AG04449 (cell line): ENCODE measurements at regions not wholly inside any gene's neighbourhood (a gene's known extent, or its start where the extent isn't known, plus 50 kb on each side); places are given as distances from the start of the nearest gene placed in this dataset.

Source experiments
- CTCF ChIA-PET: fragments of 350-600 bp; formaldehyde crosslinking; extraction: SDS; loops from one replicate; lab custom pipeline; 2021; ENCODE audit warnings: antibody characterized with exemption; lab: Yijun Ruan, JAX
- POLR2A ChIA-PET: fragments of 400-600, 350-600 bp; formaldehyde crosslinking; extraction: SDS; loops from one replicate; lab custom pipeline; 2020; ENCODE audit warnings: antibody characterized with exemption, inconsistent platforms; lab: Yijun Ruan, JAX
- DNase-seq: peaks from one replicate; pipeline ENCODE4 v3.0.0-alpha.2; 2010; ENCODE audit warnings: low read depth, low spot score
- H3K4me3 ChIP-seq: 2 replicates; pipeline ENCODE4 v1.5.1; 2011; ENCODE audit warnings: low read depth, mild to moderate bottlenecking, control low read depth, low read length
- CTCF ChIP-seq: IDR thresholded peaks from one replicate; pipeline ENCODE4 v1.5.1; 2011; ENCODE audit warnings: mild to moderate bottlenecking, moderate library complexity, low read length, control low read depth, inconsistent platforms; ENCODE audit not compliant: insufficient read depth; ENCODE audit errors: missing control alignments

- no peak for TF ChIP-seq CTCF
- DNase-seq: no peak
- no peak overlapping the region for H3K4me3 ChIP-seq
- ChIA-PET POLR2A (interaction anchor here (0.6 to 0.7 kb wide), 2 partner anchors 10 to 16 kb away, joined by 4 read pairs; no protein-coding TSS in a partner anchor), CTCF (no interaction called here)
Observed at GRCh38 chr7:19421861-19422260, 276.6 kb upstream of the FERD3L start.

- DNase-seq: no peak
- H3K4me3 ChIP-seq: no peak overlapping the region
- POLR2A ChIA-PET: no interaction called here
- no peak for TF ChIP-seq CTCF
- CTCF ChIA-PET: interaction anchor here (0.8 to 1.6 kb wide), 2 partner anchors 299 to 827 kb away, joined by 3 to 4 read pairs; no protein-coding TSS in a partner anchor
Observed at GRCh38 chr7:19417231-19417630, 272.0 kb upstream of the FERD3L start.

- no peak overlapping the region for H3K4me3 ChIP-seq
- ChIA-PET POLR2A (no interaction called here), CTCF (no interaction called here)
- TF ChIP-seq CTCF: no peak
- DNase-seq: no peak
Observed at GRCh38 chr7:19415123-19415522, 269.9 kb upstream of the FERD3L start.

GRCh38 chr7:19413443-19413965 is 268.3 kb upstream of the FERD3L start:
- DNase-seq: no peak
- CTCF ChIA-PET: interaction anchor here (1.3 kb wide), 1 partner anchor 294 kb away, joined by 3 read pairs; no protein-coding TSS in a partner anchor
- POLR2A ChIA-PET: interaction anchor here (0.6 kb wide), 1 partner anchor 9 kb away, joined by 3 read pairs; no protein-coding TSS in a partner anchor
- TF ChIP-seq CTCF: no peak
- H3K4me3 ChIP-seq: no peak overlapping the region

- POLR2A ChIA-PET: no interaction called here
- CTCF ChIA-PET: no interaction called here
- H3K4me3 ChIP-seq: no peak overlapping the region
- no peak for TF ChIP-seq CTCF
- no peak for DNase-seq
Observed at GRCh38 chr7:19410691-19411090, 265.5 kb upstream of the FERD3L start.

GRCh38 chr7:19410106-19410505 is 264.9 kb upstream of the FERD3L start:
- DNase-seq: no peak
- CTCF ChIA-PET: no interaction called here
- no peak overlapping the region for H3K4me3 ChIP-seq
- POLR2A ChIA-PET: no interaction called here
- no peak for TF ChIP-seq CTCF
